Effector memory CD4-positive, alpha-beta T cell (primary cell): ENCODE measurements at regions not wholly inside any gene's neighbourhood (a gene's known extent, or its start where the extent isn't known, plus 50 kb on each side); places are given as distances from the start of the nearest gene placed in this dataset.
"Not testable (repeated sequence)": the region's sequence is repeated elsewhere in the genome, so short reads cannot be mapped to it uniquely, and the experiment has no call there.

ENCODE experiments used
- DNase-seq, 3 donors: peaks; one replicate each; pipeline ENCODE4 v3.0.0-alpha.2; 2020
- H3K27ac ChIP-seq: 2 replicates; pipeline ENCODE4 v1.7.0; 2013; ENCODE audit warnings: mild to moderate bottlenecking, low read length, moderate library complexity; ENCODE audit not compliant: insufficient read depth, poor library complexity, severe bottlenecking
- H3K27me3 ChIP-seq: replicated peaks from 2 replicates; pipeline ENCODE4 v1.7.0; 2013; ENCODE audit warnings: mild to moderate bottlenecking, low read length; ENCODE audit not compliant: insufficient read depth, control insufficient read depth, poor library complexity, severe bottlenecking
- H3K36me3 ChIP-seq: 2 replicates; pipeline ENCODE4 v1.7.0; 2013; ENCODE audit warnings: mild to moderate bottlenecking, low read length, moderate library complexity; ENCODE audit not compliant: control insufficient read depth, insufficient read depth
- H3K4me1 ChIP-seq: 2 replicates; pipeline ENCODE4 v1.7.0; 2013; ENCODE audit warnings: low read length, mild to moderate bottlenecking; ENCODE audit not compliant: control insufficient read depth, insufficient read depth, poor library complexity, severe bottlenecking
- H3K4me3 ChIP-seq: 2 replicates; pipeline ENCODE4 v1.7.0; 2013; ENCODE audit warnings: low read length, low read depth, mild to moderate bottlenecking; ENCODE audit not compliant: insufficient read depth, poor library complexity, severe bottlenecking
- H3K9me3 ChIP-seq: 2 replicates; pipeline ENCODE4 v1.7.0; 2013; ENCODE audit warnings: mild to moderate bottlenecking, low read length, moderate library complexity; ENCODE audit not compliant: control insufficient read depth

- DNase-seq, result no peak
- Histone ChIP-seq H3K9me3 (no peaks in the 10 kb centered on the region), H3K27ac (no peak overlapping the region), H3K4me1 (no peaks in the 10 kb centered on the region), H3K36me3 (no peaks in the 10 kb centered on the region), H3K27me3 (no peaks in the 10 kb centered on the region), H3K4me3 (no peak overlapping the region)
Observed at GRCh38 chr10:9302140-9302746, 1247.8 kb downstream of the GATA3 start.

- H3K27me3 ChIP-seq, result no peaks in the 10 kb centered on the region
- DNase-seq, result no peak
- H3K4me3 ChIP-seq, result no peak overlapping the region
- no peaks in the 10 kb centered on the region for H3K36me3 ChIP-seq
- no peaks in the 10 kb centered on the region for H3K4me1 ChIP-seq
- H3K27ac ChIP-seq, result no peak overlapping the region
- H3K9me3 ChIP-seq, result no peaks in the 10 kb centered on the region
Observed at GRCh38 chr10:9305018-9305655, 1250.6 kb downstream of the GATA3 start.

- Histone ChIP-seq H3K4me3 (no peak overlapping the region), H3K27me3 (no peaks in the 10 kb centered on the region), H3K36me3 (no peaks in the 10 kb centered on the region), H3K27ac (no peak overlapping the region), H3K4me1 (no peaks in the 10 kb centered on the region), H3K9me3 (no peaks in the 10 kb centered on the region)
- DNase-seq, result no peak
Observed at GRCh38 chr10:9311702-9312499, 1257.4 kb downstream of the GATA3 start.

GRCh38 chr10:9315292-9315691, 1260.8 kb downstream of the GATA3 start:
- no peaks in the 10 kb centered on the region for H3K27me3 ChIP-seq
- no peak overlapping the region for H3K27ac ChIP-seq
- H3K9me3 ChIP-seq, result no peaks in the 10 kb centered on the region
- no peak overlapping the region for H3K4me3 ChIP-seq
- H3K36me3 ChIP-seq, result no peaks in the 10 kb centered on the region
- no peaks in the 10 kb centered on the region for H3K4me1 ChIP-seq
- DNase-seq, result no peak

- Histone ChIP-seq H3K36me3 (no peaks in the 10 kb centered on the region), H3K4me3 (no peak overlapping the region), H3K27ac (no peak overlapping the region), H3K4me1 (no peaks in the 10 kb centered on the region), H3K27me3 (no peaks in the 10 kb centered on the region), H3K9me3 (no peaks in the 10 kb centered on the region)
- no peak for DNase-seq
Observed at GRCh38 chr10:9331583-9332008, 1277.1 kb downstream of the GATA3 start.

GRCh38 chr10:9334270-9334669, 1279.8 kb downstream of the GATA3 start:
- peaks cover 3% of the 10 kb centered on the region for H3K27me3 ChIP-seq
- H3K36me3 ChIP-seq, result no peaks in the 10 kb centered on the region
- DNase-seq, result no peak
- H3K9me3 ChIP-seq, result no peaks in the 10 kb centered on the region
- H3K27ac ChIP-seq, result no peak overlapping the region
- no peak overlapping the region for H3K4me3 ChIP-seq
- no peaks in the 10 kb centered on the region for H3K4me1 ChIP-seq

- H3K9me3 ChIP-seq, result no peaks in the 10 kb centered on the region
- no peak overlapping the region for H3K27ac ChIP-seq
- peaks cover 3% of the 10 kb centered on the region for H3K27me3 ChIP-seq
- H3K4me3 ChIP-seq, result no peak overlapping the region
- no peaks in the 10 kb centered on the region for H3K36me3 ChIP-seq
- H3K4me1 ChIP-seq, result no peaks in the 10 kb centered on the region
- no peak for DNase-seq
Observed at GRCh38 chr10:9339716-9340115, 1285.2 kb downstream of the GATA3 start.

GRCh38 chr10:9342885-9343570, 1288.5 kb downstream of the GATA3 start:
- DNase-seq, result no peak
- H3K27me3 ChIP-seq, result peaks cover 3% of the 10 kb centered on the region
- H3K4me3 ChIP-seq, result no peak overlapping the region
- H3K9me3 ChIP-seq, result no peaks in the 10 kb centered on the region
- no peaks in the 10 kb centered on the region for H3K36me3 ChIP-seq
- no peaks in the 10 kb centered on the region for H3K4me1 ChIP-seq
- no peak overlapping the region for H3K27ac ChIP-seq

GRCh38 chr10:9347933-9348332, 1293.4 kb downstream of the GATA3 start:
- H3K4me3 ChIP-seq, H3K4me1 ChIP-seq, H3K27ac ChIP-seq, H3K9me3 ChIP-seq, DNase-seq, H3K36me3 ChIP-seq, H3K27me3 ChIP-seq: not testable (repeated sequence)

GRCh38 chr10:9357471-9357870, 1303.0 kb downstream of the GATA3 start:
- Histone ChIP-seq H3K4me1 (no peaks in the 10 kb centered on the region), H3K4me3 (no peak overlapping the region), H3K9me3 (no peaks in the 10 kb centered on the region), H3K27me3 (no peaks in the 10 kb centered on the region), H3K27ac (no peak overlapping the region), H3K36me3 (no peaks in the 10 kb centered on the region)
- DNase-seq, result no peak
